GM12878 (cell line): ENCODE measurements at regions not wholly inside any gene's neighbourhood (a gene's known extent, or its start where the extent isn't known, plus 50 kb on each side); places are given as distances from the start of the nearest gene placed in this dataset.

ENCODE experiments used
- ATAC-seq: fragments of 200-7000 bp; cut with Tn5 transposase; 3 replicates; pipeline ENCODE4 v1.9.1; 2020; ENCODE audit warnings: mild to moderate bottlenecking, moderate library complexity
- BruUV-seq: library from RNA; stranded (reverse); fragments of 400-500 nt; replicated peaks from 2 replicates; lab custom pipeline; 2021; lab: Mats Ljungman, UMichigan
- CTCF ChIA-PET: fragments of 300-600 bp; sonication (Branson Sonifier 250); formaldehyde crosslinking; extraction: SDS; loops from one replicate; lab custom pipeline; 2021; ENCODE audit warnings: inconsistent platforms; lab: Yijun Ruan, JAX
- POLR2A ChIA-PET: fragments of 350-600 bp; formaldehyde crosslinking; extraction: SDS; loops from one replicate; lab custom pipeline; 2021; ENCODE audit warnings: inconsistent platforms; lab: Charles Lee
- RAD21 ChIA-PET: fragments of 300-600 bp; sonication (Branson Sonifier 250); formaldehyde crosslinking; loops from one replicate; lab custom pipeline; 2023; ENCODE audit warnings: antibody characterized with exemption; ENCODE audit not compliant: unreplicated experiment; lab: Charles Lee
- SMC1A ChIA-PET: fragments of 300-600 bp; sonication (Branson Sonifier 250); formaldehyde crosslinking; loops from one replicate; lab custom pipeline; 2023; ENCODE audit not compliant: unreplicated experiment, uncharacterized antibody; lab: Charles Lee
- DNase-seq: peaks from one replicate; pipeline ENCODE4 v3.0.0-alpha.2; 2011; ENCODE audit warnings: low read depth, low spot score
- FAIRE-seq: peaks from 3 replicates; lab custom pipeline; 2011; peaks lifted over from hg19 to GRCh38; lab: Jason Lieb, UNC
- H2AFZ ChIP-seq: 2 replicates; pipeline ENCODE4 v1.6.0; 2011; ENCODE audit warnings: low read depth, low read length, control low read depth; ENCODE audit not compliant: control insufficient read depth
- H3K27ac ChIP-seq: 2 replicates; pipeline ENCODE4 v1.5.1; 2011; ENCODE audit warnings: control low read depth; ENCODE audit not compliant: control insufficient read depth, insufficient read depth
- H3K27me3 ChIP-seq, 2 experiments: replicated peaks in 1 of 2; 2 replicates each; pipeline versions ENCODE4 v1.6.0 to v1.6.1; 2011; ENCODE audit warnings: low read length in 1 of 2; ENCODE audit not compliant: control insufficient read depth in 2 of 2, insufficient read depth in 2 of 2
- H3K36me3 ChIP-seq, 2 experiments: 2 replicates each; pipeline ENCODE4 v1.5.1; 2011; ENCODE audit warnings: low read length in 1 of 2; ENCODE audit not compliant: control insufficient read depth in 2 of 2, insufficient read depth in 2 of 2
- H3K4me1 ChIP-seq: 2 replicates; pipeline ENCODE4 v1.6.1; 2011; ENCODE audit warnings: mild to moderate bottlenecking, low read length, moderate library complexity, mixed read lengths; ENCODE audit not compliant: control insufficient read depth, insufficient read depth
- H3K4me2 ChIP-seq: 2 replicates; pipeline ENCODE4 v1.6.0; 2011; ENCODE audit warnings: control low read depth; ENCODE audit not compliant: control insufficient read depth, insufficient read depth
- H3K4me3 ChIP-seq: fragments of 200-600 bp; sonication (generic); 2 replicates; pipeline ENCODE4 v1.5.1; 2016
- H3K79me2 ChIP-seq: 2 replicates; pipeline ENCODE4 v1.6.0; 2011; ENCODE audit warnings: low read length; ENCODE audit not compliant: control insufficient read depth, insufficient read depth
- H3K9ac ChIP-seq: 2 replicates; pipeline ENCODE4 v1.8.0; 2011; ENCODE audit warnings: low read length, control low read depth, mixed read lengths; ENCODE audit not compliant: control insufficient read depth, insufficient read depth
- H3K9me3 ChIP-seq: replicated peaks from 3 replicates; pipeline ENCODE4 v1.5.1; 2011; ENCODE audit warnings: mild to moderate bottlenecking, low read length; ENCODE audit not compliant: control insufficient read depth, insufficient read depth
- H4K20me1 ChIP-seq: 2 replicates; pipeline ENCODE4 v1.6.0; 2011; ENCODE audit not compliant: control insufficient read depth, insufficient read depth
- BMI1 ChIP-seq: fragments of 450-650 bp; IDR thresholded peaks from 2 replicates; pipeline ENCODE4 v1.6.1; 2016; ENCODE audit warnings: mild to moderate bottlenecking, moderate library complexity, borderline replicate concordance
- ESRRA ChIP-seq: IDR thresholded peaks from 2 replicates; pipeline ENCODE4 v1.6.1; 2012; ENCODE audit warnings: mild to moderate bottlenecking, low read length, improper control_type of control experiment
- GATAD2B ChIP-seq: fragments of 450-650 bp; conservative IDR thresholded peaks from 2 replicates; pipeline ENCODE4 v1.6.1; 2017; ENCODE audit warnings: low read depth, mild to moderate bottlenecking, moderate library complexity
- NFYA ChIP-seq: IDR thresholded peaks from 2 replicates; pipeline ENCODE4 v1.6.1; 2011; ENCODE audit warnings: low read depth, mild to moderate bottlenecking, low read length, improper control_type of control experiment, borderline replicate concordance
- NR2C2 ChIP-seq: IDR thresholded peaks from 2 replicates; pipeline ENCODE4 v1.6.1; 2011; ENCODE audit warnings: borderline replicate concordance, low read depth; ENCODE audit not compliant: control insufficient read depth, insufficient read length
- NRF1 ChIP-seq: conservative IDR thresholded peaks from 2 replicates; pipeline ENCODE4 v1.6.1; 2011; ENCODE audit warnings: mild to moderate bottlenecking, low read depth, low read length, improper control_type of control experiment
- PAX5 ChIP-seq: IDR thresholded peaks from 2 replicates; pipeline ENCODE4 v1.6.1; 2011; ENCODE audit warnings: low read depth, low read length, borderline replicate concordance
- SMARCA5 ChIP-seq: fragments of 450-650 bp; IDR thresholded peaks from 2 replicates; pipeline ENCODE4 v1.6.1; 2017; ENCODE audit warnings: mild to moderate bottlenecking
- SUPT20H ChIP-seq: IDR thresholded peaks from 2 replicates; pipeline ENCODE4 v1.6.1; 2011; ENCODE audit warnings: low read depth, mild to moderate bottlenecking, low read length, moderate library complexity, borderline replicate concordance; ENCODE audit not compliant: control insufficient read depth
- SUZ12 ChIP-seq: fragments of 200-600 bp; sonication (generic); IDR thresholded peaks from one replicate; pipeline ENCODE4 v1.6.1; 2018; ENCODE audit warnings: antibody characterized with exemption, mild to moderate bottlenecking; ENCODE audit not compliant: unreplicated experiment
- TAF1 ChIP-seq: IDR thresholded peaks from 2 replicates; pipeline ENCODE4 v1.6.1; 2011; ENCODE audit warnings: mild to moderate bottlenecking, low read depth, low read length, borderline replicate concordance
- TCF3 ChIP-seq: IDR thresholded peaks from 2 replicates; pipeline ENCODE4 v1.6.1; 2012; ENCODE audit warnings: low read depth, mild to moderate bottlenecking, low read length, borderline replicate concordance; ENCODE audit not compliant: insufficient read depth
- ZNF24 ChIP-seq: fragments of 450-650 bp; IDR thresholded peaks from 2 replicates; pipeline ENCODE4 v1.6.1; 2017; ENCODE audit warnings: antibody characterized with exemption, mild to moderate bottlenecking
- WGBS: methylation state at CpG from one replicate; pipeline ENCODE4 v1.1.6; 2016; ENCODE audit warnings: low lambda C conversion rate; ENCODE audit not compliant: insufficient replicate concordance, insufficient coverage; ENCODE audit errors: missing lambda C conversion rate; 5-methylcytosine and 5-hydroxymethylcytosine counted together
- in situ Hi-C: fragments of 300-500 bp; cut with MboI; formaldehyde crosslinking; loops from 9 replicates; pipeline ENCODE4 v1.14.3; 2018; ENCODE audit warnings: mixed read lengths
- intact Hi-C: fragments of 100-400 bp; cut with micrococcal nuclease; formaldehyde crosslinking; loops from one replicate; pipeline ENCODE4 v1.14.2; 2022; ENCODE audit not compliant: unreplicated experiment
- TF ChIP-seq, protein P1 (sequence below): fragments of 450-650 bp; IDR thresholded peaks from 2 replicates; pipeline ENCODE4 v1.6.1; 2017; ENCODE audit warnings: mild to moderate bottlenecking
- TF ChIP-seq, protein P2 (sequence below): IDR thresholded peaks from 2 replicates; pipeline ENCODE4 v1.6.1; 2012; ENCODE audit warnings: improper control_type of control experiment, low read depth, low read length; ENCODE audit not compliant: insufficient replicate concordance

DNA sequence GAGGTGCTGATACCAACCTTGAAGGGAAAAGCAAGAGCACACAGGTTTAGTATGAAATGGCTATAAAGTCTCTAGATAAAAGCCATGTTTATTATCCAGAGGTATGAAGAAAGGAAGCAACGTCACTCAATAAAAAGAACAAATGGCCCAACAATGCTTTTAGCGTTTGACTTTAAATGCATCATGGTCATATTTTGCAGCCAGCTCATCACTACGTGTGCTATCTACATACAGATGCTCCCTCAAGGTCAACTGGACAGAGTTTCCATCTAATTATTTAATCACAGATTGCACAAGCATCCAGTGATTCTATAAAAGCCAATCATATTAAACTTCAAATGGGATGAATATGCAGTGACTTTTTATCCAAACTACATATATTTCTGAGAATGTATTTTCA, 127.6 kb upstream of the SYNDIG1 start (continued):
- no peak for TF ChIP-seq PAX5
- TF ChIP-seq NR2C2, result no peak

DNA sequence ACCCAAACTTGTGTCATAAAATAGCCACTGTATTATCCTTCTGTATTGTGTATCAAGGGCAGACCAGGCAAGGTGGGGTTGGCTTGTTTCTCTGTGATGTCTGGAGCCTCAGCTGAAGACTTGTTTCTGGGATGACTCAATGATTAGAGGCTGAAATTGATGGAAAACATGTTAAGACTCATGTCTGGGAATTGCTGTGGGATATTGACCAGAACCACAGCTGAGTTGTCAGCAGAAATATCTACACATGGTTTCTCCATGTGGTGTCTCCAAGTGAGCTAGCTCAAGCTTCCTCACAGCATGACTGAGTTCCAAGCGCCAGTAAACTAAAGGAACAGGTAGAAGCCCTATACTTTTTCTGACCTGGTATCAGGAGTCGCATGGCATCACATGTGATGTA, 128.5 kb upstream of the SYNDIG1 start:
- 14% methylated on average over 2 of the region's 2 CpGs for WGBS
- POLR2A ChIA-PET, result no interaction called here
- no peak for DNase-seq
- ATAC-seq, result no peak
- CTCF ChIA-PET, result no interaction called here
- H3K9me3 ChIP-seq, result no peaks in the 10 kb centered on the region
- no peak for FAIRE-seq
- H4K20me1 ChIP-seq, result no peaks in the 10 kb centered on the region
- H3K4me1 ChIP-seq, result no peaks in the 10 kb centered on the region
- no peaks in the 10 kb centered on the region for H3K27me3 ChIP-seq
- intact Hi-C loops (no loop called here), in situ Hi-C loops (no loop called here)
- H3K4me3 ChIP-seq, result no peak overlapping the region
- no peaks in the 10 kb centered on the region for H3K79me2 ChIP-seq
- no peaks in the 10 kb centered on the region for H3K36me3 ChIP-seq
- H3K27ac ChIP-seq, result no peak overlapping the region
- H3K9ac ChIP-seq, result no peak overlapping the region
- SMC1A ChIA-PET, result no interaction called here
- H3K4me2 ChIP-seq, result no peak overlapping the region
- RAD21 ChIA-PET, result no interaction called here
- no peak overlapping the region for H2AFZ ChIP-seq
- BruUV-seq, result no TSS peak
- TF ChIP-seq SUZ12, result no peak
- no peak for TF ChIP-seq GATAD2B
- no peak for TF ChIP-seq TCF3
- no peak for TF ChIP-seq ZNF24
- no peak for TF ChIP-seq NFYA
- TF ChIP-seq, protein P1, sequence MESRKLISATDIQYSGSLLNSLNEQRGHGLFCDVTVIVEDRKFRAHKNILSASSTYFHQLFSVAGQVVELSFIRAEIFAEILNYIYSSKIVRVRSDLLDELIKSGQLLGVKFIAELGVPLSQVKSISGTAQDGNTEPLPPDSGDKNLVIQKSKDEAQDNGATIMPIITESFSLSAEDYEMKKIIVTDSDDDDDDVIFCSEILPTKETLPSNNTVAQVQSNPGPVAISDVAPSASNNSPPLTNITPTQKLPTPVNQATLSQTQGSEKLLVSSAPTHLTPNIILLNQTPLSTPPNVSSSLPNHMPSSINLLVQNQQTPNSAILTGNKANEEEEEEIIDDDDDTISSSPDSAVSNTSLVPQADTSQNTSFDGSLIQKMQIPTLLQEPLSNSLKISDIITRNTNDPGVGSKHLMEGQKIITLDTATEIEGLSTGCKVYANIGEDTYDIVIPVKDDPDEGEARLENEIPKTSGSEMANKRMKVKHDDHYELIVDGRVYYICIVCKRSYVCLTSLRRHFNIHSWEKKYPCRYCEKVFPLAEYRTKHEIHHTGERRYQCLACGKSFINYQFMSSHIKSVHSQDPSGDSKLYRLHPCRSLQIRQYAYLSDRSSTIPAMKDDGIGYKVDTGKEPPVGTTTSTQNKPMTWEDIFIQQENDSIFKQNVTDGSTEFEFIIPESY, result no peak
- no peak for TF ChIP-seq SMARCA5
- TF ChIP-seq SUPT20H, result no peak
- no peak for TF ChIP-seq ESRRA
- TF ChIP-seq, protein P2, sequence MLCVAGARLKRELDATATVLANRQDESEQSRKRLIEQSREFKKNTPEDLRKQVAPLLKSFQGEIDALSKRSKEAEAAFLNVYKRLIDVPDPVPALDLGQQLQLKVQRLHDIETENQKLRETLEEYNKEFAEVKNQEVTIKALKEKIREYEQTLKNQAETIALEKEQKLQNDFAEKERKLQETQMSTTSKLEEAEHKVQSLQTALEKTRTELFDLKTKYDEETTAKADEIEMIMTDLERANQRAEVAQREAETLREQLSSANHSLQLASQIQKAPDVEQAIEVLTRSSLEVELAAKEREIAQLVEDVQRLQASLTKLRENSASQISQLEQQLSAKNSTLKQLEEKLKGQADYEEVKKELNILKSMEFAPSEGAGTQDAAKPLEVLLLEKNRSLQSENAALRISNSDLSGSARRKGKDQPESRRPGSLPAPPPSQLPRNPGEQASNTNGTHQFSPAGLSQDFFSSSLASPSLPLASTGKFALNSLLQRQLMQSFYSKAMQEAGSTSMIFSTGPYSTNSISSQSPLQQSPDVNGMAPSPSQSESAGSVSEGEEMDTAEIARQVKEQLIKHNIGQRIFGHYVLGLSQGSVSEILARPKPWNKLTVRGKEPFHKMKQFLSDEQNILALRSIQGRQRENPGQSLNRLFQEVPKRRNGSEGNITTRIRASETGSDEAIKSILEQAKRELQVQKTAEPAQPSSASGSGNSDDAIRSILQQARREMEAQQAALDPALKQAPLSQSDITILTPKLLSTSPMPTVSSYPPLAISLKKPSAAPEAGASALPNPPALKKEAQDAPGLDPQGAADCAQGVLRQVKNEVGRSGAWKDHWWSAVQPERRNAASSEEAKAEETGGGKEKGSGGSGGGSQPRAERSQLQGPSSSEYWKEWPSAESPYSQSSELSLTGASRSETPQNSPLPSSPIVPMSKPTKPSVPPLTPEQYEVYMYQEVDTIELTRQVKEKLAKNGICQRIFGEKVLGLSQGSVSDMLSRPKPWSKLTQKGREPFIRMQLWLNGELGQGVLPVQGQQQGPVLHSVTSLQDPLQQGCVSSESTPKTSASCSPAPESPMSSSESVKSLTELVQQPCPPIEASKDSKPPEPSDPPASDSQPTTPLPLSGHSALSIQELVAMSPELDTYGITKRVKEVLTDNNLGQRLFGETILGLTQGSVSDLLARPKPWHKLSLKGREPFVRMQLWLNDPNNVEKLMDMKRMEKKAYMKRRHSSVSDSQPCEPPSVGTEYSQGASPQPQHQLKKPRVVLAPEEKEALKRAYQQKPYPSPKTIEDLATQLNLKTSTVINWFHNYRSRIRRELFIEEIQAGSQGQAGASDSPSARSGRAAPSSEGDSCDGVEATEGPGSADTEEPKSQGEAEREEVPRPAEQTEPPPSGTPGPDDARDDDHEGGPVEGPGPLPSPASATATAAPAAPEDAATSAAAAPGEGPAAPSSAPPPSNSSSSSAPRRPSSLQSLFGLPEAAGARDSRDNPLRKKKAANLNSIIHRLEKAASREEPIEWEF, result no peak
- no peak for TF ChIP-seq BMI1
- TF ChIP-seq NRF1, result no peak
- no peak for TF ChIP-seq TAF1
